ENCODE measurements at regions not wholly inside any gene's neighbourhood (a gene's known extent, or its start where the extent isn't known, plus 50 kb on each side); places are given as distances from the start of the nearest gene placed in this dataset.

DNA sequence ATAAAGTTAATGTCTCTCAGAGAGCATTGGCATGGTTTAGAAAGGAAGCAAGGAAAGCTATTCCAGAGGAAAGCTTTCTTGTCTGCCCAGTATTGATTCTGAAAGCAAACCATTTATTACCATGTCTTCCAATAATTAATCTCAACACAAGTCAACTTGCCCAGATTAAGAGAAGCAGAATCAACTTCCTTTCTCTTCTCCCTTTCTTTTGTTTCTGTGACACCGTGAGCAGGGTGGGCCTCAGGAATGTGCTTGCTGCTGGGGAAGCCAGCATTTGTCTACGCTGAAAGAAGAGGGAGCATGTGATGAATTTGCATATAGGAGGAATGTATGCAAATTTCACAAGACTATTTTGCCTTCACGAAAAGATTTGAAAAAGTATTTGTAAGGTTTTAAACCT lies 368.6 kb upstream of the ROPN1 start:
- ChIA-PET CTCF (no interaction called here), POLR2A (no interaction called here)
- in situ Hi-C loops (cut with HindIII; ENCODE audit: low pct_unique_long_range_greater_than_20kb, low sequenced_read_pairs) (no loop called here), intact Hi-C loops (cut with micrococcal nuclease; ENCODE audit: unreplicated experiment) (no loop called here)
- no peak for TF ChIP-seq POLR2AphosphoS5 (IDR thresholded peaks at IDR 0.05; ENCODE audit: low read depth, low read length)
- TF ChIP-seq, protein P1, sequence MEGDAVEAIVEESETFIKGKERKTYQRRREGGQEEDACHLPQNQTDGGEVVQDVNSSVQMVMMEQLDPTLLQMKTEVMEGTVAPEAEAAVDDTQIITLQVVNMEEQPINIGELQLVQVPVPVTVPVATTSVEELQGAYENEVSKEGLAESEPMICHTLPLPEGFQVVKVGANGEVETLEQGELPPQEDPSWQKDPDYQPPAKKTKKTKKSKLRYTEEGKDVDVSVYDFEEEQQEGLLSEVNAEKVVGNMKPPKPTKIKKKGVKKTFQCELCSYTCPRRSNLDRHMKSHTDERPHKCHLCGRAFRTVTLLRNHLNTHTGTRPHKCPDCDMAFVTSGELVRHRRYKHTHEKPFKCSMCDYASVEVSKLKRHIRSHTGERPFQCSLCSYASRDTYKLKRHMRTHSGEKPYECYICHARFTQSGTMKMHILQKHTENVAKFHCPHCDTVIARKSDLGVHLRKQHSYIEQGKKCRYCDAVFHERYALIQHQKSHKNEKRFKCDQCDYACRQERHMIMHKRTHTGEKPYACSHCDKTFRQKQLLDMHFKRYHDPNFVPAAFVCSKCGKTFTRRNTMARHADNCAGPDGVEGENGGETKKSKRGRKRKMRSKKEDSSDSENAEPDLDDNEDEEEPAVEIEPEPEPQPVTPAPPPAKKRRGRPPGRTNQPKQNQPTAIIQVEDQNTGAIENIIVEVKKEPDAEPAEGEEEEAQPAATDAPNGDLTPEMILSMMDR (IDR thresholded peaks at IDR 0.05): no peak
- no peak for TF ChIP-seq REST (IDR thresholded peaks at IDR 0.05; ENCODE audit: insufficient read depth in 1 of 2, low read depth in 2 of 2, low read length in 1 of 2)
- no peak for TF ChIP-seq TCF7L2 (IDR thresholded peaks at IDR 0.05; ENCODE audit: low read depth, low read length)
- no peak for TF ChIP-seq SIN3A (IDR thresholded peaks at IDR 0.05; ENCODE audit: borderline replicate concordance, insufficient read depth, low read depth, low read length)
- no peak overlapping the region for H3K4me3 ChIP-seq (ENCODE audit: low read depth in 2 of 2, low read length in 2 of 2)
- no peak for ATAC-seq
- H3K27ac ChIP-seq (ENCODE audit: low read length): no peak overlapping the region
- H3K27me3 ChIP-seq (ENCODE audit: control insufficient read depth, insufficient read depth, low read length): 0 out of 2 replicates have a peak, but pooled peaks cover 3% of the 10 kb centered on the region
- no peaks in the 10 kb centered on the region for H3K4me1 ChIP-seq (ENCODE audit: control insufficient read depth, insufficient read depth, low read length)
- no TSS peak for BruUV-seq (replicated peaks)
- H3K36me3 ChIP-seq (ENCODE audit: control insufficient read depth, insufficient read depth, low read length): no peaks in the 10 kb centered on the region
- DNase-seq (ENCODE audit: low read depth, low spot score): no peak
- no peaks in the 10 kb centered on the region for H3K9me3 ChIP-seq (ENCODE audit: control insufficient read depth, insufficient read depth, low read depth, low read length)

- no peak for ATAC-seq
- CTCF ChIA-PET: no interaction called here
- POLR2A ChIA-PET: no interaction called here
- no peak for DNase-seq (ENCODE audit: low read depth, low spot score)
- no peak for TF ChIP-seq REST (IDR thresholded peaks at IDR 0.05; ENCODE audit: insufficient read depth in 1 of 2, low read depth in 2 of 2, low read length in 1 of 2)
- TF ChIP-seq POLR2AphosphoS5 (IDR thresholded peaks at IDR 0.05; ENCODE audit: low read depth, low read length): no peak
- TF ChIP-seq, protein P1 (IDR thresholded peaks at IDR 0.05): no peak
- no peak for TF ChIP-seq TCF7L2 (IDR thresholded peaks at IDR 0.05; ENCODE audit: low read depth, low read length)
- TF ChIP-seq SIN3A (IDR thresholded peaks at IDR 0.05; ENCODE audit: borderline replicate concordance, insufficient read depth, low read depth, low read length): no peak
- Histone ChIP-seq H3K27me3 (ENCODE audit: control insufficient read depth, insufficient read depth, low read length) (0 out of 2 replicates have a peak, but pooled peaks cover 3% of the 10 kb centered on the region), H3K27ac (ENCODE audit: low read length) (no peak overlapping the region), H3K9me3 (ENCODE audit: control insufficient read depth, insufficient read depth, low read depth, low read length) (no peaks in the 10 kb centered on the region), H3K4me1 (ENCODE audit: control insufficient read depth, insufficient read depth, low read length) (no peaks in the 10 kb centered on the region), H3K4me3 (ENCODE audit: low read depth in 2 of 2, low read length in 2 of 2) (no peak overlapping the region), H3K36me3 (ENCODE audit: control insufficient read depth, insufficient read depth, low read length) (no peaks in the 10 kb centered on the region)
- in situ Hi-C loops (cut with HindIII; ENCODE audit: low pct_unique_long_range_greater_than_20kb, low sequenced_read_pairs): no loop called here
- intact Hi-C loops (cut with micrococcal nuclease; ENCODE audit: unreplicated experiment): no loop called here
- no TSS peak for BruUV-seq (replicated peaks)
These were observed 368.7 kb upstream of the UMPS start for GRCh38 chr3:124361566-124361965.
